ENCODE measurements at regions not wholly inside any gene's neighbourhood (a gene's known extent, or its start where the extent isn't known, plus 50 kb on each side); places are given as distances from the start of the nearest gene placed in this dataset.

GRCh38 chr10:8696746-8697145 is 642.3 kb downstream of the GATA3 start:
- no peak for DNase-seq (ENCODE audit: low read depth)
- TF ChIP-seq CTCF (conservative IDR thresholded peaks at IDR 0.05; ENCODE audit: low read depth, low read length), result no peak
- no peak overlapping the region for H3K4me3 ChIP-seq (ENCODE audit: low read depth, low read length)

DNA sequence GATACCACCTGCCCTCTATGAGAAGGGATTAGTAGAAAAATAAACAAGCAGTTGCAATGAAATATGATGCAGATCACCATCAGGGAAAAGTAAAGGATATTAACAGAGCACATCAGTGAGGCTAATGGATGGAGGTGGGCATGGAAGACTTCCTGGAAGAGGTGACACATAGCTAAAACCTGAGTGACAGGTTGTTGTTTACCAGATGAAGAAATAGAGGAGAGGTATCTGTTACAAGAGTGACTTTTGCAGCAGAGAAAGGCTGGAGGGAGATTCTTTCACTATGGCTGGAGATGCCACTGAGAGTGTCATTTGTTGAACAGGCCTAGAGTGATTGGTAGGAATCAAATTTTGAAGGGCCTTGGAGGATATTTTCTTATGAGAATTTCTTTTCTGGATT is 646.2 kb downstream of the GATA3 start:
- no peak overlapping the region for H3K4me3 ChIP-seq (ENCODE audit: low read depth, low read length)
- no peak for TF ChIP-seq CTCF (conservative IDR thresholded peaks at IDR 0.05; ENCODE audit: low read depth, low read length)
- DNase-seq (ENCODE audit: low read depth), result no peak

GRCh38 chr10:8702181-8702580 is 647.7 kb downstream of the GATA3 start:
- no peak for DNase-seq (ENCODE audit: low read depth)
- no peak for TF ChIP-seq CTCF (conservative IDR thresholded peaks at IDR 0.05; ENCODE audit: low read depth, low read length)
- no peak overlapping the region for H3K4me3 ChIP-seq (ENCODE audit: low read depth, low read length)

DNA sequence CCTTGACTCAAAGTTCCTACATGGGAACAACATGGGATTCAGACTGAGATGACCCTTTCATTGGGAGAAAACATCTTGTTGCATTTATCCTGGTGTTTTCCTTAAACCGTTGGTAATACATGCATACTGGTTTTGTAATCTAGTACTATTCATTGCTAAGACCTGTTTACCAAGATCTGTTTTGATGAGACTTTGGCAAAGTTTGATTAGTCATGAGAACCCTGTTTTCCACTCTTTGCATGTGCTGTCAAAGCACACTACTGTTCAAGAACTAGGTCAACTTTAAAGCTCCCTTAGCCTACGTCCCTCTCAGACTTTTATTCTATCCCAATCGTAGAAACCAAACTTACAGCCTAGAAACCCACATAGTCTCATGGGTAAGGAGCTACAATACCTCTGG is 650.9 kb downstream of the GATA3 start:
- no peak for TF ChIP-seq CTCF (conservative IDR thresholded peaks at IDR 0.05; ENCODE audit: low read depth, low read length)
- H3K4me3 ChIP-seq (ENCODE audit: low read depth, low read length), result no peak overlapping the region
- no peak for DNase-seq (ENCODE audit: low read depth)

DNA sequence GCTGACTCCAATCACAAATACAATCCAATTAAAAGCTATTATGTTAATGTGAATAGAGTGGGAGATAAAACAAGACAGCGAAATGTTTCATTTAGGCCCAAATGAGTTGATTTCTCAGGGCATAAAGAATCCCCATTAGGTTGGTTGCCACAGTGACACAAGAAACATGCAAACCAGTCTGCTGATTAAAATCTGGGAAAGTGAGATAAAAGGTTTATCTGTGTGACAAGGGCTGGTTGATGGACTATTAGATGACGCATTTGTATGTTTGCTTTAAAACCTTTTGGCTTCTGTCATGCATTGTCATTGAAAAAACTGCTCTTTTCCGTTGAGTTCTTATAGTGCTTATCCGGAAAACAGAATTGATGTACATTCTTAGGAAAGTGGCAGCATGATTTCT is 658.2 kb downstream of the GATA3 start:
- no peak for TF ChIP-seq CTCF (conservative IDR thresholded peaks at IDR 0.05; ENCODE audit: low read depth, low read length)
- H3K4me3 ChIP-seq (ENCODE audit: low read depth, low read length), result no peak overlapping the region
- no peak for DNase-seq (ENCODE audit: low read depth)

- no peak for DNase-seq (ENCODE audit: low read depth)
- H3K4me3 ChIP-seq (ENCODE audit: low read depth, low read length), result no peak overlapping the region
- no peak for TF ChIP-seq CTCF (conservative IDR thresholded peaks at IDR 0.05; ENCODE audit: low read depth, low read length)
Measured at GRCh38 chr10:8719971-8720370, 665.5 kb downstream of the GATA3 start.

GRCh38 chr10:8721650-8722049 is 667.2 kb downstream of the GATA3 start:
- DNase-seq (ENCODE audit: low read depth), result no peak
- no peak overlapping the region for H3K4me3 ChIP-seq (ENCODE audit: low read depth, low read length)
- no peak for TF ChIP-seq CTCF (conservative IDR thresholded peaks at IDR 0.05; ENCODE audit: low read depth, low read length)

Measured in choroid plexus epithelial cell (primary cell).